HEK293 (cell line): ENCODE measurements at regions not wholly inside any gene's neighbourhood (a gene's known extent, or its start where the extent isn't known, plus 50 kb on each side); places are given as distances from the start of the nearest gene placed in this dataset.

Source experiments
- CTCF ChIA-PET: fragments of 350-600 bp; formaldehyde crosslinking; extraction: SDS; loops from one replicate; lab custom pipeline; 2021; ENCODE audit warnings: antibody characterized with exemption; lab: Yijun Ruan, JAX
- POLR2A ChIA-PET: fragments of 300-600 bp; formaldehyde crosslinking; extraction: SDS; loops from one replicate; lab custom pipeline; 2020; ENCODE audit warnings: antibody characterized with exemption, inconsistent platforms; lab: Yijun Ruan, JAX
- H3K27ac ChIP-seq: fragments of 200-500 bp; sonication (Bioruptor generic); 2 replicates; pipeline ENCODE4 v1.5.1; 2014; ENCODE audit warnings: low read depth, low read length, control low read depth, inconsistent platforms; ENCODE audit errors: extremely low read depth
- H3K36me3 ChIP-seq, 2 experiments: fragments of 200-500 bp in 1 of 2; sonication (Bioruptor generic) in 1 of 2; 1 replicate in 1 of 2; 2 replicates in 1 of 2; pipeline ENCODE4 v1.5.1; 2014 to 2017; ENCODE audit warnings: inconsistent platforms in 2 of 2, low read length in 2 of 2; ENCODE audit not compliant: control insufficient read depth in 2 of 2, insufficient read depth in 1 of 2
- H3K4me1 ChIP-seq: fragments of 200-500 bp; sonication (Bioruptor generic); 2 replicates; pipeline ENCODE4 v1.5.1; 2014; ENCODE audit warnings: mild to moderate bottlenecking, low read length, inconsistent platforms; ENCODE audit not compliant: control insufficient read depth, insufficient read depth
- H3K4me3 ChIP-seq: 2 replicates; pipeline ENCODE4 v1.5.1; 2011; ENCODE audit warnings: low read depth, mild to moderate bottlenecking, control low read depth, low read length, moderate library complexity
- H3K9me3 ChIP-seq: fragments of 200-500 bp; sonication (Bioruptor generic); 2 replicates; pipeline ENCODE4 v1.5.1; 2014; ENCODE audit warnings: low read depth, low read length, inconsistent platforms; ENCODE audit not compliant: control insufficient read depth, insufficient read depth
- GLIS1 ChIP-seq: fragments of 450-650 bp; formaldehyde crosslinking; IDR thresholded peaks from 2 replicates; pipeline ENCODE4 v1.5.1; 2016; ENCODE audit warnings: missing biosample characterization, missing genetic modification characterization
- KLF9 ChIP-seq: fragments of 450-650 bp; formaldehyde crosslinking; IDR thresholded peaks from 2 replicates; pipeline ENCODE4 v1.5.1; 2016; ENCODE audit warnings: missing biosample characterization, missing genetic modification characterization, low read depth
- OSR2 ChIP-seq: fragments of 450-650 bp; formaldehyde crosslinking; IDR thresholded peaks from 2 replicates; pipeline ENCODE4 v1.5.1; 2016; ENCODE audit warnings: missing biosample characterization, missing genetic modification characterization
- YY2 ChIP-seq: fragments of 450-650 bp; formaldehyde crosslinking; IDR thresholded peaks from 2 replicates; pipeline ENCODE4 v1.5.1; 2016; ENCODE audit warnings: missing biosample characterization, missing genetic modification characterization
- ZNF10 ChIP-seq: fragments of 450-650 bp; formaldehyde crosslinking; IDR thresholded peaks from 2 replicates; pipeline ENCODE4 v1.5.1; 2017; ENCODE audit warnings: missing biosample characterization, missing genetic modification characterization
- ZNF112 ChIP-seq: fragments of 450-650 bp; formaldehyde crosslinking; IDR thresholded peaks from 2 replicates; pipeline ENCODE4 v1.5.0; 2017; ENCODE audit warnings: missing biosample characterization, missing genetic modification characterization
- ZNF174 ChIP-seq: fragments of 450-650 bp; formaldehyde crosslinking; IDR thresholded peaks from 2 replicates; pipeline ENCODE4 v1.5.0; 2017; ENCODE audit warnings: missing biosample characterization, mild to moderate bottlenecking, missing genetic modification characterization
- ZNF221 ChIP-seq: fragments of 450-650 bp; formaldehyde crosslinking; IDR thresholded peaks from 2 replicates; pipeline ENCODE4 v1.5.1; 2017; ENCODE audit warnings: missing biosample characterization, missing genetic modification characterization, borderline replicate concordance
- ZNF239 ChIP-seq: fragments of 450-650 bp; formaldehyde crosslinking; IDR thresholded peaks from 2 replicates; pipeline ENCODE4 v1.5.1; 2016; ENCODE audit warnings: missing biosample characterization, missing genetic modification characterization
- ZNF302 ChIP-seq: fragments of 450-650 bp; formaldehyde crosslinking; IDR thresholded peaks from 2 replicates; pipeline ENCODE4 v1.5.1; 2016; ENCODE audit warnings: missing biosample characterization, missing genetic modification characterization, low read depth
- ZNF350 ChIP-seq: fragments of 450-650 bp; formaldehyde crosslinking; IDR thresholded peaks from 2 replicates; pipeline ENCODE4 v1.5.0; 2017; ENCODE audit warnings: missing biosample characterization, mild to moderate bottlenecking, missing genetic modification characterization
- ZNF394 ChIP-seq: fragments of 450-650 bp; formaldehyde crosslinking; IDR thresholded peaks from 2 replicates; pipeline ENCODE4 v1.5.1; 2016; ENCODE audit warnings: missing biosample characterization, missing genetic modification characterization, mild to moderate bottlenecking, moderate library complexity, borderline replicate concordance
- ZNF561 ChIP-seq: fragments of 450-650 bp; IDR thresholded peaks from 2 replicates; pipeline ENCODE4 v1.5.1; 2018; ENCODE audit warnings: missing biosample characterization, missing genetic modification characterization, borderline replicate concordance
- ZNF621 ChIP-seq: fragments of 450-650 bp; formaldehyde crosslinking; IDR thresholded peaks from 2 replicates; pipeline ENCODE4 v1.5.1; 2017; ENCODE audit warnings: missing biosample characterization, missing genetic modification characterization
- ZNF677 ChIP-seq: fragments of 450-650 bp; IDR thresholded peaks from 2 replicates; pipeline ENCODE4 v1.5.0; 2018; ENCODE audit warnings: missing biosample characterization, mild to moderate bottlenecking, missing genetic modification characterization, moderate library complexity
- ZNF701 ChIP-seq: fragments of 450-650 bp; formaldehyde crosslinking; IDR thresholded peaks from 2 replicates; pipeline ENCODE4 v1.5.1; 2016; ENCODE audit warnings: missing biosample characterization, missing genetic modification characterization
- TF ChIP-seq, protein P1 (sequence below): fragments of 450-650 bp; formaldehyde crosslinking; IDR thresholded peaks from 2 replicates; pipeline ENCODE4 v1.5.1; 2016; ENCODE audit warnings: missing biosample characterization, missing genetic modification characterization
- TF ChIP-seq, protein P2 (sequence below): fragments of 450-650 bp; formaldehyde crosslinking; IDR thresholded peaks from 2 replicates; pipeline ENCODE4 v1.5.1; 2016; ENCODE audit warnings: missing biosample characterization, missing genetic modification characterization
- TF ChIP-seq, protein P3 (sequence below): fragments of 450-650 bp; formaldehyde crosslinking; optimal IDR thresholded peaks from 2 replicates; pipeline ENCODE3; 2016; ENCODE audit warnings: missing biosample characterization, mild to moderate bottlenecking, missing genetic modification characterization
- TF ChIP-seq, protein P4 (sequence below): fragments of 450-650 bp; formaldehyde crosslinking; IDR thresholded peaks from 2 replicates; pipeline ENCODE4 v1.5.1; 2016; ENCODE audit warnings: missing biosample characterization, missing genetic modification characterization, borderline replicate concordance
- TF ChIP-seq, protein P5 (sequence below): fragments of 450-650 bp; formaldehyde crosslinking; IDR thresholded peaks from 2 replicates; pipeline ENCODE4 v1.5.1; 2016; ENCODE audit warnings: missing biosample characterization, missing genetic modification characterization
- TF ChIP-seq, protein P6 (sequence below): fragments of 450-650 bp; formaldehyde crosslinking; IDR thresholded peaks from 2 replicates; pipeline ENCODE4 v1.5.1; 2016; ENCODE audit warnings: missing biosample characterization, missing genetic modification characterization

DNA sequence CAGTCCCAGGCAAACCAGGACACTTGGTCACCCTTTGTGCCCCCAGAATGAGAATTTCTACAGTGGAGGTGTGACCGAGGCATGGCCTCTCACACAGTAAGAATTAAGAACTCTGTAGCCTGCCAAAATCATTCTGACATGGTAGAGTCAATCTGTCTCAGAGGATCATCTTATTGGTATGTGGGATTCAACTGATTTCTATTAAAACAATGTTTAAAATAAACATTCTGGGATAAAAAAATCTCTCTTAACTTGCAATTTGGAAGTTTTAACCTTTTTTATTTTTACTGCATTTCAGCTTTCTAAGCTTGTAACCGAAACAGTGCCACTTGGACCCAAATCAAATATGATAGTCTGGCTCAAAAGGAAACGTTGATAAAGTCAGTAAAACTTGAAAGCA, 165.4 kb upstream of the LDB2 start:
- no peaks in the 10 kb centered on the region for H3K36me3 ChIP-seq
- TF ChIP-seq ZNF677, result no peak
- H3K4me3 ChIP-seq, result no peak overlapping the region
- CTCF ChIA-PET, result no interaction called here
- H3K27ac ChIP-seq, result no peak overlapping the region
- no peaks in the 10 kb centered on the region for H3K4me1 ChIP-seq
- no peaks in the 10 kb centered on the region for H3K9me3 ChIP-seq
- POLR2A ChIA-PET, result interaction anchor here (0.6 kb wide), 1 partner anchor 734 kb away, joined by 5 read pairs; no protein-coding TSS in a partner anchor

DNA sequence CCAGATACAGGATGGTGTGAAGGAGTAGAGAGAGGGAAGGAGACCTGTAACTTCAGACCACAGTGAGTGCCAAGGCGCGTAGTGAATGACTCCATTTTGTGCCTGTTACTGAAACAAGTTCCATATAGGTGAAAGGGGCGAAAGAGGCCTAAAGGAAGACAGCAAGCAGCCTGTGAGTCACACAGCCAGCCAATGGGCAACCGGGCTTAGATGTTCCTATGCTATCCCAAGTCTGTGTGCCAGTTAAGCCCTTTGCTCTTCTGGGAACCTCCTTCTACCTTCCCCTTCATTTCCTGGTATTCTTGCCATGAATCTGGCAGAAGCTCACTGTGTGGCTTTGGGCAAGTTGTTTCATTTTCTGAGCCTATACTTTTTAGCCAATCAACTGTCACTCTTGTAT, 161.8 kb upstream of the LDB2 start:
- Histone ChIP-seq H3K27ac (no peak overlapping the region), H3K36me3 (no peaks in the 10 kb centered on the region), H3K4me1 (no peaks in the 10 kb centered on the region), H3K9me3 (no peaks in the 10 kb centered on the region), H3K4me3 (no peak overlapping the region)
- TF ChIP-seq ZNF621 (no peak), ZNF394 (tag by site-specific recombination) (no peak), ZNF10 (tag by site-specific recombination) (no peak), ZNF221 (no peak), KLF9 (no peak), YY2 (tag by site-specific recombination) (no peak), ZNF302 (tag by site-specific recombination) (no peak), ZNF174 (tag by site-specific recombination) (no peak), GLIS1 (tag by site-specific recombination) (no peak), ZNF561 (tag by site-specific recombination) (no peak), ZNF112 (no peak), ZNF350 (tag by site-specific recombination) (no peak)
- TF ChIP-seq, protein P1, sequence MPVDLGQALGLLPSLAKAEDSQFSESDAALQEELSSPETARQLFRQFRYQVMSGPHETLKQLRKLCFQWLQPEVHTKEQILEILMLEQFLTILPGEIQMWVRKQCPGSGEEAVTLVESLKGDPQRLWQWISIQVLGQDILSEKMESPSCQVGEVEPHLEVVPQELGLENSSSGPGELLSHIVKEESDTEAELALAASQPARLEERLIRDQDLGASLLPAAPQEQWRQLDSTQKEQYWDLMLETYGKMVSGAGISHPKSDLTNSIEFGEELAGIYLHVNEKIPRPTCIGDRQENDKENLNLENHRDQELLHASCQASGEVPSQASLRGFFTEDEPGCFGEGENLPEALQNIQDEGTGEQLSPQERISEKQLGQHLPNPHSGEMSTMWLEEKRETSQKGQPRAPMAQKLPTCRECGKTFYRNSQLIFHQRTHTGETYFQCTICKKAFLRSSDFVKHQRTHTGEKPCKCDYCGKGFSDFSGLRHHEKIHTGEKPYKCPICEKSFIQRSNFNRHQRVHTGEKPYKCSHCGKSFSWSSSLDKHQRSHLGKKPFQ (tag by site-specific recombination), result no peak
- TF ChIP-seq, protein P2, sequence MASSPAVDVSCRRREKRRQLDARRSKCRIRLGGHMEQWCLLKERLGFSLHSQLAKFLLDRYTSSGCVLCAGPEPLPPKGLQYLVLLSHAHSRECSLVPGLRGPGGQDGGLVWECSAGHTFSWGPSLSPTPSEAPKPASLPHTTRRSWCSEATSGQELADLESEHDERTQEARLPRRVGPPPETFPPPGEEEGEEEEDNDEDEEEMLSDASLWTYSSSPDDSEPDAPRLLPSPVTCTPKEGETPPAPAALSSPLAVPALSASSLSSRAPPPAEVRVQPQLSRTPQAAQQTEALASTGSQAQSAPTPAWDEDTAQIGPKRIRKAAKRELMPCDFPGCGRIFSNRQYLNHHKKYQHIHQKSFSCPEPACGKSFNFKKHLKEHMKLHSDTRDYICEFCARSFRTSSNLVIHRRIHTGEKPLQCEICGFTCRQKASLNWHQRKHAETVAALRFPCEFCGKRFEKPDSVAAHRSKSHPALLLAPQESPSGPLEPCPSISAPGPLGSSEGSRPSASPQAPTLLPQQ (tag by site-specific recombination), result no peak
- TF ChIP-seq, protein P3, sequence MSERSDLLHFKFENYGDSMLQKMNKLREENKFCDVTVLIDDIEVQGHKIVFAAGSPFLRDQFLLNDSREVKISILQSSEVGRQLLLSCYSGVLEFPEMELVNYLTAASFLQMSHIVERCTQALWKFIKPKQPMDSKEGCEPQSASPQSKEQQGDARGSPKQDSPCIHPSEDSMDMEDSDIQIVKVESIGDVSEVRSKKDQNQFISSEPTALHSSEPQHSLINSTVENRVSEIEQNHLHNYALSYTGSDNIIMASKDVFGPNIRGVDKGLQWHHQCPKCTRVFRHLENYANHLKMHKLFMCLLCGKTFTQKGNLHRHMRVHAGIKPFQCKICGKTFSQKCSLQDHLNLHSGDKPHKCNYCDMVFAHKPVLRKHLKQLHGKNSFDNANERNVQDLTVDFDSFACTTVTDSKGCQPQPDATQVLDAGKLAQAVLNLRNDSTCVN (tag by site-specific recombination), result no peak
- ChIA-PET CTCF (no interaction called here), POLR2A (no interaction called here)

DNA sequence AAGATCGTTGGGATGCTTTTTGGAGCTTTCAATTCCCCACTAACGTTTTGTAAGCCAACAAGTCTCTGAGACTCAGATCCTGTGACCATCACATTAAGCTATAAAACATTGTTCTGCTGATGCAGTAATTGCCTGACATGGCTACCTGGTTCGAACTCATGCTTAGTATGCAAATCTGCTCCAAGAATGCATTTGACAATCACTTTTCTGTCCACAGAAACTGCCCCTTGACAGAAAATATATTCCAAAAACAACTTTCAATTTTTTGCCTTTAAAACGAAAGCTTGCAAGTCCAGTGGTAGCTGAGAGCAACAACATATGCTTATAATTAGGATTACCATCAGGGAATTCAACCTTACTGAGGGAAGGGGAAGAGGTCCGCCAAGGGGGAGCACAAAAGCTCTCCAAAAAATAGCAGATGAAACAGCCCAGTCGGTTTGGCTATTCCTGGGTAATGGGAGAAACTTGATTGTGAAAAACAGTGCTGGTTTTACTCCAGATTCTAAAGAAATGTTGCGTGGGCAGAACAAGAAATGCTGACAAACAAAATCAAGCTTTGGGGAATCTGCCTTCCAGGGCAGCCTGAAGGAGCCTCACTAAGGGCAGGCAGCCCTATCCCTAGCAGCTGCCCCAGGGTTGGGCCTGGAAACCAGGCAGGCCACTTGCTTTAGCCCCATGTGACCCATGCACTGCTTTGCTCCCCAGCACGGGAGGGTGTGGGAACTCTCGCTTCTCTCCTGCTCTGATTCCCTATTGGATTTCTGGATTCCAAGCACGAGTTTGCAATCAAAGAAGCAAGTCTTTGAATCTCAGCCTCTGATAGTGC, 160.7 kb upstream of the LDB2 start:
- POLR2A ChIA-PET, result no interaction called here
- Histone ChIP-seq H3K9me3 (no peaks in the 10 kb centered on the region), H3K4me1 (no peaks in the 10 kb centered on the region), H3K4me3 (no peak overlapping the region), H3K36me3 (no peaks in the 10 kb centered on the region), H3K27ac (no peak overlapping the region)
- CTCF ChIA-PET, result no interaction called here
- TF ChIP-seq ZNF239 (tag by site-specific recombination) (no peak), OSR2 (tag by site-specific recombination) (no peak), ZNF701 (no peak), ZNF394 (tag by site-specific recombination) (no peak)
- TF ChIP-seq, protein P4, sequence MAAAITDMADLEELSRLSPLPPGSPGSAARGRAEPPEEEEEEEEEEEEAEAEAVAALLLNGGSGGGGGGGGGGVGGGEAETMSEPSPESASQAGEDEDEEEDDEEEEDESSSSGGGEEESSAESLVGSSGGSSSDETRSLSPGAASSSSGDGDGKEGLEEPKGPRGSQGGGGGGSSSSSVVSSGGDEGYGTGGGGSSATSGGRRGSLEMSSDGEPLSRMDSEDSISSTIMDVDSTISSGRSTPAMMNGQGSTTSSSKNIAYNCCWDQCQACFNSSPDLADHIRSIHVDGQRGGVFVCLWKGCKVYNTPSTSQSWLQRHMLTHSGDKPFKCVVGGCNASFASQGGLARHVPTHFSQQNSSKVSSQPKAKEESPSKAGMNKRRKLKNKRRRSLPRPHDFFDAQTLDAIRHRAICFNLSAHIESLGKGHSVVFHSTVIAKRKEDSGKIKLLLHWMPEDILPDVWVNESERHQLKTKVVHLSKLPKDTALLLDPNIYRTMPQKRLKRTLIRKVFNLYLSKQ, result no peak
- TF ChIP-seq, protein P5, sequence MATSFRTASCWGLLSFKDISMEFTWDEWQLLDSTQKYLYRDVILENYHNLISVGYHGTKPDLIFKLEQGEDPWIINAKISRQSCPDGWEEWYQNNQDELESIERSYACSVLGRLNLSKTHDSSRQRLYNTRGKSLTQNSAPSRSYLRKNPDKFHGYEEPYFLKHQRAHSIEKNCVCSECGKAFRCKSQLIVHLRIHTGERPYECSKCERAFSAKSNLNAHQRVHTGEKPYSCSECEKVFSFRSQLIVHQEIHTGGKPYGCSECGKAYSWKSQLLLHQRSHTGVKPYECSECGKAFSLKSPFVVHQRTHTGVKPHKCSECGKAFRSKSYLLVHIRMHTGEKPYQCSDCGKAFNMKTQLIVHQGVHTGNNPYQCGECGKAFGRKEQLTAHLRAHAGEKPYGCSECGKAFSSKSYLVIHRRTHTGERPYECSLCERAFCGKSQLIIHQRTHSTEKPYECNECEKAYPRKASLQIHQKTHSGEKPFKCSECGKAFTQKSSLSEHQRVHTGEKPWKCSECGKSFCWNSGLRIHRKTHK (tag by site-specific recombination), result no peak
- TF ChIP-seq, protein P6, sequence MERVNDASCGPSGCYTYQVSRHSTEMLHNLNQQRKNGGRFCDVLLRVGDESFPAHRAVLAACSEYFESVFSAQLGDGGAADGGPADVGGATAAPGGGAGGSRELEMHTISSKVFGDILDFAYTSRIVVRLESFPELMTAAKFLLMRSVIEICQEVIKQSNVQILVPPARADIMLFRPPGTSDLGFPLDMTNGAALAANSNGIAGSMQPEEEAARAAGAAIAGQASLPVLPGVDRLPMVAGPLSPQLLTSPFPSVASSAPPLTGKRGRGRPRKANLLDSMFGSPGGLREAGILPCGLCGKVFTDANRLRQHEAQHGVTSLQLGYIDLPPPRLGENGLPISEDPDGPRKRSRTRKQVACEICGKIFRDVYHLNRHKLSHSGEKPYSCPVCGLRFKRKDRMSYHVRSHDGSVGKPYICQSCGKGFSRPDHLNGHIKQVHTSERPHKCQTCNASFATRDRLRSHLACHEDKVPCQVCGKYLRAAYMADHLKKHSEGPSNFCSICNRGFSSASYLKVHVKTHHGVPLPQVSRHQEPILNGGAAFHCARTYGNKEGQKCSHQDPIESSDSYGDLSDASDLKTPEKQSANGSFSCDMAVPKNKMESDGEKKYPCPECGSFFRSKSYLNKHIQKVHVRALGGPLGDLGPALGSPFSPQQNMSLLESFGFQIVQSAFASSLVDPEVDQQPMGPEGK (tag by site-specific recombination), result no peak
